Activated CD4-positive, CD25-positive, alpha-beta regulatory T cell treated with anti-CD3 and anti-CD28 coated beads, Interleukin-2, amount 50 U/mL, for 24 hours (primary cell): ENCODE measurements at regions not wholly inside any gene's neighbourhood (a gene's known extent, or its start where the extent isn't known, plus 50 kb on each side); places are given as distances from the start of the nearest gene placed in this dataset.

Source experiments
- ATAC-seq, 2 donors: fragments of 150-1000 bp; cut with Tn5 transposase; one replicate each; pipeline ENCODE4 v1.10.0; 2021; ENCODE audit warnings: mild to moderate bottlenecking in 1 of 2, moderate library complexity in 1 of 2

DNA sequence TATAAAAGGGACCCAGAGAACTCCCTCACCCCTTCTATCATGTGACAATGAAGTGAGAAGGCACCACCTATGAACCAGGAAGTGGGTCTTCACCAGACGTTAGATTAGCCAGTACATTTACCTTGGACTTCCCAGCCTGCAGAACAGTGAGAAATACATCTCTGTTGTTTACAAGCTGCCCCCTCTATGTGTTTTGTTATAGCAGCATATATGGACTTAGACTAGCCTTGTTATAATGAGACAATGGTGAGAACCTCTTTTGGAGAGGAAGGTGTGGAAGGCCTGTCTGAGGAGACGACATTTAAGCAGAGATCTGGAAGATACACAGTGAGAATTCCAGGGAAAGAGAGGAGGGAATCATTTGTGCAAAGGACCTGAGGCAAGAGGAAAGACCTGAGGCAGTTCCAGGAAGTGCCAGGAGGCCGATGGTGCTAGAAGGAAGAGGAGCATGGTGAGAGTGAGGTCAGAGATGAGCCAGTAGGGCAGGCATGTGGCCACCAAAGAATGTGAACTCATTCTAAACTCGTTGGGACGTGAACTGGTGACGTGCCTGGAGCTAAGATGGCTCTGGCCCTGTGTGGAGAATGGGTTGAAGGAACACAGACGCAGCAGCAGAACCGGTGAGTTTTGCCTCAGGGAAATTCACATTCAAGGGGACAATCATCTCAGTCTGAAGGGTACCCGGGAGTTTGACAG lies 98.9 kb upstream of the IRF2BP2 start:
- no peak for ATAC-seq

DNA sequence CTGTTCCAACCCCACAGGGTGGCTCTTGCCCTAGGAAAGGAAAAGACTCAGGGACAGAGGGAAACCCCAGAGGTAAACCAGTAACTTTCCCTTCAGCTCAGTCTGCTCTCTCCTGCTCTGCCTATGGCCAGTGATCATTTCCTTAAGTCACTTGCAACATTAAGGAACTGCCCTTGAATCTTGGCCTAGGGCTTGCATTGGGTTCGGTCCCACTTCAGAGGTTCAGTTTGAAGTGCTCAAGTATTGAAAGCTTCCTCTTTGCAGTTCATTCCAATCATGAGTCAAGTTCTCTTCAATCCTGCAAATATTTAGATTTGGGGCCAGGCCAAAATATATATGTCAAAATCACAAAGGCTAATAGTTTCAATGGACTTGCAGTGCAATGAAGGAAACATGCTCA lies 97.7 kb upstream of the IRF2BP2 start:
- ATAC-seq = no peak

GRCh38 chr1:234706931-234707330 lies 97.0 kb upstream of the IRF2BP2 start:
- no peak for ATAC-seq

- no peak for ATAC-seq
Observed at GRCh38 chr1:234706199-234706598, 96.2 kb upstream of the IRF2BP2 start.

DNA sequence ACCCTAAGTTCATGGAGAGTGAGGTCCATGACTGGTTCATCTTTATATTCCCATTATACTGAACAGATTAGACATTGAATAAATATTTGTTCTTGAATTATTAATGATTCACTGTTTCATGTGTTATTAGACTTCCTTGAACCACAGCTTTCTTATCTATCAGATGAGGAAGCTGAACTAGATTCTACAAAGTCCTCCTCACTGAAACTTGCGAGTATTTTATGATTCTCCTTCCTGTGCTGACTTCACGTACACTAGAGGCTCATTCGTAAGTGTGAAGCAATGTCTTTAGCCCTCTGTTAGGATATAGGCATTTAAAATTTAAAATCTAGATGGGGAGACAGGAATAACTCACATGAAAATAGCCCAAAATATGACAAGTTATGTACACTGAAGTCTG lies 95.6 kb upstream of the IRF2BP2 start:
- ATAC-seq = no peak

- ATAC-seq = no peak
Observed at GRCh38 chr1:234704106-234704887, 94.3 kb upstream of the IRF2BP2 start.

- no peak for ATAC-seq
Observed at GRCh38 chr1:234702342-234703000, 92.5 kb upstream of the IRF2BP2 start.

DNA sequence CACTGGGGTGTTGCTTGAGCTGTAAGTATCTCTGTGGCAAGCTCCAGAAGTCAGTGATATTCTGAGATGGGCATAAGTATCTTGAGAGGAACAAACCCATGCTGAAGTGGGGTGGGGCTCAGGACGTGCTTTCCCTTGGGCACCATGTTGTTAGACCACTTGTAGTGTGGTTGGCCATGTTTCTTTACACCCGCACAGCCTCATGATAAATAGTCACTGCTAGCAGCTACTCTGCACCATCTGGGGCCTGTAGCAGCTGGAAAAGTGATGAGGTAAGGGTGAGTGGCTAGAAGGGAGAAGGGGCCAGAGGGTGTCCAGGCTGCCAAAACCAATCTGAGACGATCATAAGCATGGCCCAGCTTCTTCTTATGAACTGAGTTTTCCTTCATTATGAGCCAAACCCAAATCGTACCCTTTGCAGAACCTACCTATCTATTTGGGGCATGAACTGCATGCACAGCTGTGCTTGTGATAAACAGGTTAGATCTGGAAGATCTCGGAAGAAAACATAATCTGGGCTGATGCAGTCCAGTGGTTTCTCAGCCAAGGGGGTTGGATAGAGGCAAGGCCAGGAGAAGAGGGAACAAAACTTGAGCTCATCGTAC lies 91.9 kb upstream of the IRF2BP2 start:
- no peak for ATAC-seq

GRCh38 chr1:234699795-234700665 lies 90.1 kb upstream of the IRF2BP2 start:
- ATAC-seq = peak; percentile 94 to 97

GRCh38 chr1:234698686-234699085 lies 88.7 kb upstream of the IRF2BP2 start:
- no peak for ATAC-seq

- ATAC-seq = no peak
Observed at GRCh38 chr1:234697741-234698140, 87.8 kb upstream of the IRF2BP2 start.

- no peak for ATAC-seq
Observed at GRCh38 chr1:234697015-234697414, 87.0 kb upstream of the IRF2BP2 start.

GRCh38 chr1:234696148-234696576 lies 86.2 kb upstream of the IRF2BP2 start:
- no peak for ATAC-seq

GRCh38 chr1:234694661-234695060 lies 84.7 kb upstream of the IRF2BP2 start:
- ATAC-seq = no peak

GRCh38 chr1:234692966-234693580 lies 83.1 kb upstream of the IRF2BP2 start:
- no peak for ATAC-seq

DNA sequence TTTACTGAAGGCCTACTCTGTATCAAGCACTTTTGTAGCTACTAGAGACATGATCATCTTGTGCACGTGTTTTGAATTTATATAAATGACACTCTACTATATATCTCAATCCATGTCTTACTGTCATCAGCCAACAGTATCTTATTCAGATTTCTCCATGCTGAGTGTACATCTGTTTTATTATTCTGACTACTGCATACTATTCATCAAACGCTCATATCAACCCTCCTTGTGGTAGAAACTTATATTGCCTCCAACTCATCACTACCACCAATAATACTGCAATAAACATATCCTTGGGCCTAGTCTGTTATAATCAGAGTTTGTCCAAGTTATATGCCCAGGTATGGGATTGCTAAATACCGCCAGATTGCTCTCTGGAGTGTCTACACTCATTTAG lies 81.6 kb upstream of the IRF2BP2 start:
- ATAC-seq = peak; percentile 70 to 88

GRCh38 chr1:234690872-234691271 lies 80.9 kb upstream of the IRF2BP2 start:
- no peak for ATAC-seq

DNA sequence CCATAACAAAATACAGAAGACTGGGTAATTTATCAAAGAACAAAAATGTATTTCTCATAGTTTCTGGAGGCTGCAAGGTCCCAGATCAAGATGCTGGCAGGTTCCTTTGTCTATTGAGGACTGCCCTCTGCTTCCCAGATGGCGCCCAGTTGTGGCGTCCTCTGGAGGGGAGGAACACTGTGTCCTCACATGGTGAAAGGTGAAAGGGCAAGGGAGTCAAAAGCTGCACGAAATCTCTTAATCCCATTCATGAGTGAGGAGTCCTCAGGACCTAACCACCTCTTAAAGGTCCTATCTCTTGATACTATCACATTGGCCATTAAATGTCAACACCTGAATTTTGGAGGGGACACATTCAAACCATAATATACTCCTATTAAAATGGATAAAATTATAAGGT lies 79.3 kb upstream of the IRF2BP2 start:
- no peak for ATAC-seq

- ATAC-seq = no peak
Observed at GRCh38 chr1:234687011-234687410, 77.0 kb upstream of the IRF2BP2 start.

DNA sequence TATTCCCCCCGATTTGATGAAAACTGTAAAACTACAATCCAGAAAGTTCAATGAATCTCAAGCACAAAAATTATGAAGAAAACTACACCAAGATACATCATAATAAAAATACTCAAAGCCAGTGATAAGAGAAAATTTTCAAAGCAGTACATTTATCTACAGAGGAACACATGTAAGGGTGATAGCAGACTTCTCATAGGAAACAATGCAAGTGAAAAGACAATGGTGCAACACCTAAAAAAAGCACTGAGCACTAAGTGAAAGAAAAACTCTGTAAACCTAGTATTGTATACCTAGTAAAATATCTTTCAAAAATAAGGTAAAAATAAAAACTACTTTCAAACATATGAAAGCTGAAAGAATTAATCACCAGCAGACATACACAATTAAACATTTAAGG lies 76.1 kb upstream of the IRF2BP2 start:
- no peak for ATAC-seq

DNA sequence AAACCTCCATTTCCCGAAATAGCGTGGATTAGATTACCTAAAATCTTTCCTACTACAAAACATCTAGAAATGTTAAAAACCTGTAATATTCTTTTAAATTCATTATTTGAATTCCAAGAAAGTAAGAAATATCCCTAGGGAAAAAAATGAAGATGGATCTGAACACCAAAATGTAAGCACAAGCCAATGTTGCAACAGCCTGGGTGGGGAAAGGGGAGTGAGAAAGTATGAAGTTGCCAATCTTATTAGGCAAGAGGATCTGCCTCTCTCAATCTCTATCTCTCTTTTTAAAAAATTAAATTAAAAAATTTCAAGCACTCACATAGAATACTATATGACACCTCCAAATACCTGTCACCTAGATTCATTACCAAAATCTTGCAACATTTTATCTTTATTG lies 74.9 kb upstream of the IRF2BP2 start:
- ATAC-seq = no peak
